HCT116 (cell line): ENCODE measurements at regions not wholly inside any gene's neighbourhood (a gene's known extent, or its start where the extent isn't known, plus 50 kb on each side); places are given as distances from the start of the nearest gene placed in this dataset.

Source experiments
- ATAC-seq: fragments of 200-7000 bp; cut with Tn5 transposase; 2 replicates; pipeline ENCODE4 v1.9.1; 2020; ENCODE audit warnings: mild to moderate bottlenecking, moderate library complexity
- BruUV-seq: library from RNA; stranded (reverse); fragments of 400-500 nt; replicated peaks from 2 replicates; lab custom pipeline; 2021; lab: Mats Ljungman, UMichigan
- CTCF ChIA-PET: fragments of 300-600 bp; sonication (Branson Sonifier 250); formaldehyde crosslinking; loops from one replicate; lab custom pipeline; 2021; ENCODE audit warnings: antibody characterized with exemption; lab: Charles Lee
- POLR2A ChIA-PET: fragments of 300-600, 350-600 bp; sonication (Branson Sonifier 250); formaldehyde crosslinking; loops from one replicate; lab custom pipeline; 2021; ENCODE audit warnings: antibody characterized with exemption; lab: Charles Lee
- RAD21 ChIA-PET, 2 experiments: fragments of 300-600 bp; sonication (Branson Sonifier 250); formaldehyde crosslinking; loops; one replicate each; lab custom pipeline; 2023; ENCODE audit warnings: low total read pairs in 2 of 2; ENCODE audit not compliant: uncharacterized antibody in 2 of 2, unreplicated experiment in 2 of 2, low non-redundant PET in 1 of 2; lab: Charles Lee
- DNase-seq: peaks from one replicate; pipeline ENCODE4 v3.0.0-alpha.2; 2010; ENCODE audit warnings: low read depth, low spot score
- H2AFZ ChIP-seq: fragments of 200-600 bp; shearing (Covaris generic), sonication (generic); 2 replicates; pipeline ENCODE4 v1.6.1; 2017; ENCODE audit warnings: low read depth, mixed run types, mixed read lengths, antibody characterized with exemption, low read length; ENCODE audit not compliant: poor library complexity, severe bottlenecking
- H3K27ac ChIP-seq: 2 replicates; pipeline ENCODE4 v1.5.1; 2012; ENCODE audit warnings: low read depth, low read length
- H3K27me3 ChIP-seq: fragments of 200-600 bp; sonication (generic); 2 replicates; pipeline ENCODE4 v1.6.1; 2016; ENCODE audit warnings: mixed run types, low read length, mixed read lengths; ENCODE audit not compliant: insufficient read depth
- H3K36me3 ChIP-seq, 2 experiments: fragments of 200-500 bp in 1 of 2; fragments of 200-600 bp in 1 of 2; sonication (Bioruptor generic) in 1 of 2; sonication (generic) in 1 of 2; 2 replicates each; pipeline versions ENCODE4 v1.5.1 to v1.6.1; 2014 to 2016; ENCODE audit warnings: low read length in 2 of 2, inconsistent platforms in 1 of 2, mixed read lengths in 1 of 2, mixed run types in 1 of 2; ENCODE audit not compliant: insufficient read depth in 2 of 2, control insufficient read depth in 1 of 2
- H3K4me1 ChIP-seq, 2 experiments: fragments of 200-600 bp in 1 of 2; sonication (generic) in 1 of 2; 2 replicates each; pipeline versions ENCODE4 v1.5.1 to v1.6.1; 2012 to 2017; ENCODE audit warnings: low read length in 2 of 2, inconsistent platforms in 1 of 2, mild to moderate bottlenecking in 1 of 2, mixed read lengths in 1 of 2, mixed run types in 1 of 2, moderate library complexity in 1 of 2; ENCODE audit not compliant: insufficient read depth in 2 of 2, control insufficient read depth in 1 of 2
- H3K4me2 ChIP-seq: fragments of 200-600 bp; sonication (generic); 2 replicates; pipeline ENCODE4 v1.6.1; 2017; ENCODE audit warnings: mixed run types, low read length, mixed read lengths
- H3K4me3 ChIP-seq, 2 experiments: fragments of 200-600 bp in 1 of 2; sonication (generic) in 1 of 2; replicated peaks in 1 of 2; 2 replicates each; pipeline ENCODE4 v1.5.1; 2011 to 2016; ENCODE audit warnings: low read length in 2 of 2, control low read depth in 1 of 2, low read depth in 1 of 2, mild to moderate bottlenecking in 1 of 2, mixed read lengths in 1 of 2, mixed run types in 1 of 2
- H3K79me2 ChIP-seq: fragments of 200-600 bp; sonication (generic); 2 replicates; pipeline ENCODE4 v1.6.1; 2017; ENCODE audit warnings: mild to moderate bottlenecking, mixed run types, low read length, moderate library complexity, mixed read lengths; ENCODE audit not compliant: insufficient read depth
- H3K9ac ChIP-seq: fragments of 200-600 bp; sonication (generic); 2 replicates; pipeline ENCODE4 v1.6.1; 2016; ENCODE audit warnings: low read length, mixed read lengths
- H3K9me2 ChIP-seq: fragments of 200-600 bp; sonication (generic), shearing (Covaris generic); 2 replicates; pipeline ENCODE4 v1.6.1; 2017; ENCODE audit warnings: mixed run types, mild to moderate bottlenecking, moderate library complexity; ENCODE audit not compliant: insufficient read depth
- H3K9me3 ChIP-seq, 2 experiments: fragments of 200-500 bp in 1 of 2; fragments of 200-600 bp in 1 of 2; sonication (Bioruptor generic) in 1 of 2; sonication (generic) in 1 of 2; 2 replicates each; pipeline ENCODE4 v1.6.1; 2014 to 2017; ENCODE audit warnings: low read length in 2 of 2, mixed read lengths in 2 of 2, inconsistent platforms in 1 of 2, low read depth in 1 of 2, mild to moderate bottlenecking in 1 of 2, mixed run types in 1 of 2, moderate library complexity in 1 of 2; ENCODE audit not compliant: control insufficient read depth in 1 of 2, insufficient read depth in 1 of 2
- H4K20me1 ChIP-seq: fragments of 200-600 bp; sonication (generic), shearing (Covaris generic); 2 replicates; pipeline ENCODE4 v1.6.1; 2017; ENCODE audit warnings: mixed run types, mild to moderate bottlenecking, moderate library complexity; ENCODE audit not compliant: insufficient read depth
- ELF1 ChIP-seq: IDR thresholded peaks from 2 replicates; pipeline ENCODE4 v1.6.1; 2012; ENCODE audit warnings: low read depth, borderline replicate concordance
- FOSL1 ChIP-seq: IDR thresholded peaks from 2 replicates; pipeline ENCODE4 v1.6.1; 2012; ENCODE audit warnings: low read depth
- SRF ChIP-seq: IDR thresholded peaks from 2 replicates; pipeline ENCODE4 v1.6.1; 2012; ENCODE audit warnings: low read depth
- YY1 ChIP-seq: IDR thresholded peaks from 2 replicates; pipeline ENCODE4 v1.6.1; 2011; ENCODE audit warnings: low read length, low read depth, moderate library complexity, mild to moderate bottlenecking; ENCODE audit not compliant: insufficient replicate concordance; ENCODE audit errors: extremely low read depth
- intact Hi-C: fragments of 100-400 bp; cut with micrococcal nuclease; formaldehyde crosslinking; loops from 2 replicates; pipeline ENCODE4 v1.10.0; 2022
- TF ChIP-seq, protein P1 (sequence below): IDR thresholded peaks from 2 replicates; pipeline ENCODE4 v1.6.1; 2012; ENCODE audit warnings: low read depth

- TF ChIP-seq ELF1 (no peak), FOSL1 (no peak), YY1 (no peak)
Observed at GRCh38 chr4:126306152-126306869, 991.6 kb downstream of the FAT4 start (continued).

DNA sequence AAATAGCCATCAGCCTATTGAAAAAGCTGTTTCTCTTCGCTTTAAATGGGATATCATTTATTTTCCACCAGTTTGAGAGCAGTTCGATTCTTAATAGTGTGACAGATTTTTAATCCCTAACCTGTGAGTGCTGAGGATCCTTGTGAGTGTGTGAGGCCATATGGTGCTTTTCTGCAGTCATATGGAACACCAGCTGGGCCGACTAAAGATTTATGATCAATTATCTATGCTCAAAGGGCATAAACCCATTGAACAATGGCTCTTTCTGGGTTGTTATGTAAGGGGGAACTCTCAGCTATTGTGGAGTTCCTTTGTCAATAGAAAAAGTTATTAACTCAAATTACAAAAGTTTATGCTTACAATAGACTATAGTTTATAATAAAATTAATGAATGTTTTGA lies 1003.6 kb downstream of the FAT4 start:
- intact Hi-C loops, result no loop called here
- no peaks in the 10 kb centered on the region for H3K79me2 ChIP-seq
- RAD21 ChIA-PET, result no interaction called here
- H3K9me2 ChIP-seq, result no peaks in the 10 kb centered on the region
- H3K9ac ChIP-seq, result no peak overlapping the region
- H3K27ac ChIP-seq, result no peak overlapping the region
- CTCF ChIA-PET, result no interaction called here
- TF ChIP-seq ELF1 (no peak), SRF (no peak)
- TF ChIP-seq, protein P1, sequence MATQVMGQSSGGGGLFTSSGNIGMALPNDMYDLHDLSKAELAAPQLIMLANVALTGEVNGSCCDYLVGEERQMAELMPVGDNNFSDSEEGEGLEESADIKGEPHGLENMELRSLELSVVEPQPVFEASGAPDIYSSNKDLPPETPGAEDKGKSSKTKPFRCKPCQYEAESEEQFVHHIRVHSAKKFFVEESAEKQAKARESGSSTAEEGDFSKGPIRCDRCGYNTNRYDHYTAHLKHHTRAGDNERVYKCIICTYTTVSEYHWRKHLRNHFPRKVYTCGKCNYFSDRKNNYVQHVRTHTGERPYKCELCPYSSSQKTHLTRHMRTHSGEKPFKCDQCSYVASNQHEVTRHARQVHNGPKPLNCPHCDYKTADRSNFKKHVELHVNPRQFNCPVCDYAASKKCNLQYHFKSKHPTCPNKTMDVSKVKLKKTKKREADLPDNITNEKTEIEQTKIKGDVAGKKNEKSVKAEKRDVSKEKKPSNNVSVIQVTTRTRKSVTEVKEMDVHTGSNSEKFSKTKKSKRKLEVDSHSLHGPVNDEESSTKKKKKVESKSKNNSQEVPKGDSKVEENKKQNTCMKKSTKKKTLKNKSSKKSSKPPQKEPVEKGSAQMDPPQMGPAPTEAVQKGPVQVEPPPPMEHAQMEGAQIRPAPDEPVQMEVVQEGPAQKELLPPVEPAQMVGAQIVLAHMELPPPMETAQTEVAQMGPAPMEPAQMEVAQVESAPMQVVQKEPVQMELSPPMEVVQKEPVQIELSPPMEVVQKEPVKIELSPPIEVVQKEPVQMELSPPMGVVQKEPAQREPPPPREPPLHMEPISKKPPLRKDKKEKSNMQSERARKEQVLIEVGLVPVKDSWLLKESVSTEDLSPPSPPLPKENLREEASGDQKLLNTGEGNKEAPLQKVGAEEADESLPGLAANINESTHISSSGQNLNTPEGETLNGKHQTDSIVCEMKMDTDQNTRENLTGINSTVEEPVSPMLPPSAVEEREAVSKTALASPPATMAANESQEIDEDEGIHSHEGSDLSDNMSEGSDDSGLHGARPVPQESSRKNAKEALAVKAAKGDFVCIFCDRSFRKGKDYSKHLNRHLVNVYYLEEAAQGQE, result no peak
- no peaks in the 10 kb centered on the region for H3K9me3 ChIP-seq
- no peaks in the 10 kb centered on the region for H4K20me1 ChIP-seq
- DNase-seq (no peak), ATAC-seq (no peak)
- no TSS peak for BruUV-seq
- H3K27me3 ChIP-seq, result no peaks in the 10 kb centered on the region
- H3K4me1 ChIP-seq, result no peaks in the 10 kb centered on the region
- H3K36me3 ChIP-seq, result no peaks in the 10 kb centered on the region
- H3K4me2 ChIP-seq, result no peak overlapping the region
- H3K4me3 ChIP-seq, result no peak overlapping the region
- POLR2A ChIA-PET, result no interaction called here
- no peak overlapping the region for H2AFZ ChIP-seq
